Liver (tissue), 8 donors: ENCODE measurements at regions not wholly inside any gene's neighbourhood (a gene's known extent, or its start where the extent isn't known, plus 50 kb on each side); places are given as distances from the start of the nearest gene placed in this dataset.
"Not testable (repeated sequence)": the region's sequence is repeated elsewhere in the genome, so short reads cannot be mapped to it uniquely, and the experiment has no call there.

Experiments
- DNase-seq: peaks from one replicate; pipeline ENCODE4 v3.0.0-alpha.2; 2017; ENCODE audit warnings: low spot score
- H3K27ac ChIP-seq, 2 donors: one replicate each; pipeline ENCODE4 v1.7.0; 2013; ENCODE audit warnings: inconsistent platforms in 2 of 2, low read length in 2 of 2, control low read depth in 1 of 2, low read depth in 1 of 2, mild to moderate bottlenecking in 1 of 2
- H3K27me3 ChIP-seq, 4 donors: one replicate each; pipeline versions ENCODE4 v1.6.1 to v1.7.0; 2013; ENCODE audit warnings: low read length in 3 of 4, inconsistent platforms in 1 of 4, mild to moderate bottlenecking in 1 of 4, moderate library complexity in 1 of 4; ENCODE audit not compliant: control insufficient read depth in 4 of 4, insufficient read depth in 4 of 4
- H3K36me3 ChIP-seq, 4 donors: one replicate each; pipeline versions ENCODE4 v1.6.1 to v1.7.0; 2013; ENCODE audit warnings: low read length in 3 of 4, mild to moderate bottlenecking in 3 of 4, low read depth in 1 of 4, moderate library complexity in 1 of 4; ENCODE audit not compliant: control insufficient read depth in 4 of 4, insufficient read depth in 3 of 4
- H3K4me1 ChIP-seq, 4 donors: one replicate each; pipeline versions ENCODE4 v1.6.1 to v1.7.0; 2013; ENCODE audit warnings: low read length in 3 of 4, mild to moderate bottlenecking in 3 of 4, moderate library complexity in 1 of 4; ENCODE audit not compliant: control insufficient read depth in 4 of 4, insufficient read depth in 4 of 4
- H3K4me3 ChIP-seq, 3 donors: one replicate each; pipeline versions ENCODE4 v1.6.1 to v1.7.0; 2013; ENCODE audit warnings: low read length in 3 of 3, control low read depth in 1 of 3, low read depth in 1 of 3, mild to moderate bottlenecking in 1 of 3
- H3K9ac ChIP-seq, 2 donors: one replicate each; pipeline ENCODE4 v1.7.0; 2013; ENCODE audit warnings: low read length in 2 of 2, mild to moderate bottlenecking in 2 of 2, moderate library complexity in 2 of 2, control low read depth in 1 of 2, low read depth in 1 of 2
- H3K9me3 ChIP-seq, 4 donors: one replicate each; pipeline versions ENCODE4 v1.6.1 to v1.7.0; 2013; ENCODE audit warnings: low read length in 3 of 4; ENCODE audit not compliant: control insufficient read depth in 4 of 4
- FOXA1 ChIP-seq: IDR thresholded peaks from 2 replicates; pipeline ENCODE4 v1.6.1; 2016; ENCODE audit warnings: antibody characterized with exemption
- GABPA ChIP-seq, 2 donors: IDR thresholded peaks in 1 of 2; conservative IDR thresholded peaks in 1 of 2; 2 replicates each; pipeline ENCODE4 v1.6.1; 2016; ENCODE audit warnings: antibody characterized with exemption in 2 of 2, mild to moderate bottlenecking in 1 of 2, moderate library complexity in 1 of 2
- HNF4A ChIP-seq, 2 donors: conservative IDR thresholded peaks; 2 replicates each; pipeline ENCODE4 v1.6.1; 2016; ENCODE audit warnings: antibody characterized with exemption in 2 of 2, mild to moderate bottlenecking in 2 of 2
- HNF4G ChIP-seq: IDR thresholded peaks from 2 replicates; pipeline ENCODE4 v1.6.1; 2016; ENCODE audit warnings: antibody characterized with exemption
- JUND ChIP-seq, 2 donors: IDR thresholded peaks; 2 replicates each; pipeline ENCODE4 v1.6.1; 2016; ENCODE audit warnings: antibody characterized with exemption in 2 of 2
- NR2F2 ChIP-seq: IDR thresholded peaks from 2 replicates; pipeline ENCODE4 v1.6.1; 2016; ENCODE audit warnings: antibody characterized with exemption
- RXRA ChIP-seq, 2 donors: IDR thresholded peaks; 2 replicates each; pipeline ENCODE4 v1.6.1; 2017 to 2018; ENCODE audit warnings: antibody characterized with exemption in 2 of 2, mild to moderate bottlenecking in 1 of 2
- WGBS: extraction: QIAGEN DNeasy Blood & Tissue Kit; methylation state at CpG from one replicate; pipeline ENCODE4 v1.1.7; 2013; 5-methylcytosine and 5-hydroxymethylcytosine counted together
- TF ChIP-seq, protein P1 (sequence below): fragments of 150-350 bp; IDR thresholded peaks from 2 replicates; pipeline ENCODE4 v1.5.1; 2017; ENCODE audit warnings: improper control_type of control experiment, low read depth, low read length; ENCODE audit not compliant: missing input control
- donor health status: healthy.
- donor health status: healthy.
- donor health status: healthy.
- donor health status: healthy.
- donor health status: healthy.

DNA sequence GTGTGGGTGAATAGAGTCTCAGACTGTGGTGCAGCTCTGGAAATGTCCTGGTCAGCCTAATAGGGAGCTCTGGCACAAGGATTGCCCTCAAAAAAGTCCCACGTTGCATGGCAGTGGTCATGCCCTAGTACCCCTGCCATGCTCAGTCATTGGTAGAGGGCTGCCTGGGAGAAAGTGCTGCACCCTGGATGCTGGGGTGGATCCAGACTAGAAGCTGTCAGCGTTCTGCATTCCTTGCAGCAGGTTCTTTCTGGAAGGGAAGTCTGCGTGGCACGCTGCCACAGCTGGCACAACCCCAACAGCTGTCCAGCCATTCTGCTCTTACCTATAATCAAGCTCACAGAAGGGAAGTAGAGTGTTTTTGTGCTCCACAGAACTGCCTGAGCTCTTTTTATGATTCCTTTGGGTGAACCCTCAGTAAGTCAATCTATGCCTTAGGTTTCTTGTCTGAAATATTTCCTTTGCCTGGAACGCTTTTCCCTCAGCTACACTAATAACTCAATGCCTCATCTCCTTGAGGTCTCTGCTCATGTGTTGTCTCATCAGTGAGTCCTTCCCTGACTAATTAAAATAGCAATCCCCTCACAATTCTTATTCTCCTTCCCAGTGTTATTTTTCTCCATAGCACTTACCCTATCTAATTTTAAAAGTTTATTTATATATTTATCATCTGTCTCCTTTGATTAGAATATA lies 61.5 kb upstream of the JAK1 start:
- WGBS: 47% methylated on average over 5 of the region's 5 CpGs
- Histone ChIP-seq H3K4me3 (no peak overlapping the region), H3K9ac (no peak overlapping the region), H3K4me1 (peaks cover 0 to 3% (median 0%) of the 10 kb centered on the region in 4 donors), H3K36me3 (no peaks in the 10 kb centered on the region), H3K27ac (no peak overlapping the region), H3K9me3 (no peaks in the 10 kb centered on the region), H3K27me3 (no peaks in the 10 kb centered on the region)
- DNase-seq: no peak
- TF ChIP-seq FOXA1 (no peak), NR2F2 (no peak), RXRA (IDR thresholded peaks at IDR 0.05) (no peak), HNF4G (no peak), HNF4A (conservative IDR thresholded peaks at IDR 0.05) (no peak)
- TF ChIP-seq, protein P1, sequence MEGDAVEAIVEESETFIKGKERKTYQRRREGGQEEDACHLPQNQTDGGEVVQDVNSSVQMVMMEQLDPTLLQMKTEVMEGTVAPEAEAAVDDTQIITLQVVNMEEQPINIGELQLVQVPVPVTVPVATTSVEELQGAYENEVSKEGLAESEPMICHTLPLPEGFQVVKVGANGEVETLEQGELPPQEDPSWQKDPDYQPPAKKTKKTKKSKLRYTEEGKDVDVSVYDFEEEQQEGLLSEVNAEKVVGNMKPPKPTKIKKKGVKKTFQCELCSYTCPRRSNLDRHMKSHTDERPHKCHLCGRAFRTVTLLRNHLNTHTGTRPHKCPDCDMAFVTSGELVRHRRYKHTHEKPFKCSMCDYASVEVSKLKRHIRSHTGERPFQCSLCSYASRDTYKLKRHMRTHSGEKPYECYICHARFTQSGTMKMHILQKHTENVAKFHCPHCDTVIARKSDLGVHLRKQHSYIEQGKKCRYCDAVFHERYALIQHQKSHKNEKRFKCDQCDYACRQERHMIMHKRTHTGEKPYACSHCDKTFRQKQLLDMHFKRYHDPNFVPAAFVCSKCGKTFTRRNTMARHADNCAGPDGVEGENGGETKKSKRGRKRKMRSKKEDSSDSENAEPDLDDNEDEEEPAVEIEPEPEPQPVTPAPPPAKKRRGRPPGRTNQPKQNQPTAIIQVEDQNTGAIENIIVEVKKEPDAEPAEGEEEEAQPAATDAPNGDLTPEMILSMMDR: no peak

GRCh38 chr1:65029434-65029833 lies 63.1 kb upstream of the JAK1 start:
- not testable (repeated sequence) for DNase-seq, H3K27me3 ChIP-seq, H3K4me3 ChIP-seq, H3K27ac ChIP-seq, H3K4me1 ChIP-seq, H3K9me3 ChIP-seq, H3K36me3 ChIP-seq, H3K9ac ChIP-seq
- WGBS: 97% methylated on average over 3 of the region's 3 CpGs

GRCh38 chr1:65034879-65035278 lies 68.5 kb upstream of the JAK1 start:
- not testable (repeated sequence) for H3K36me3 ChIP-seq, H3K4me3 ChIP-seq, H3K9ac ChIP-seq, H3K9me3 ChIP-seq, H3K4me1 ChIP-seq, DNase-seq, H3K27ac ChIP-seq, H3K27me3 ChIP-seq
- WGBS: 91% methylated on average over 5 of the region's 5 CpGs

DNA sequence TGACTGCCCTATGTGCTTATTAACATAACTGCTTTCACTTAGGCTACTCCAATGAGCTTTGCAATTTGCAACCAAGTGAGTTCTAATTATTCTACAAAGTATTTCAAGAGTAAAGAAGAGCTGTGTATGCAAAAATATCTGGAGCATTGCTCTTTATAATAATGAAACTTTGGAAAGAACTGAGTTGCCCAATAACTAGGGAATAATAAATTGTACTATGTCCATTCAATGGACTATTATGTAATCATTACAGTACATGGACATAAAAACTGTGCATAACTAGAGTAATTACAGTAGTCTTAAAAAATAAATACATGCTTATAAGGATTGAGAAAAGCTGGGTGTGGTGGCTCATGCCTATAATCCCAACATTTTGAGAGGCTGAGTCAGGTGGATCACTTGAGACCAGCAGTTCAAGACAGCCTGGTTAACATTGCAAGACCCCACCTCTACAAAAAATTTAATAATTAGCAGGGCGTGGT lies 70.3 kb upstream of the JAK1 start:
- no peak for DNase-seq
- Histone ChIP-seq H3K27ac (no peak overlapping the region), H3K9me3 (no peaks in the 10 kb centered on the region), H3K9ac (no peak overlapping the region), H3K4me3 (no peak overlapping the region), H3K27me3 (no peaks in the 10 kb centered on the region), H3K4me1 (no peaks in the 10 kb centered on the region), H3K36me3 (no peaks in the 10 kb centered on the region)
- no peak for TF ChIP-seq HNF4A (conservative IDR thresholded peaks at IDR 0.05)
- TF ChIP-seq GABPA (IDR thresholded peaks at IDR 0.05 in 1 of 2, conservative IDR thresholded peaks at IDR 0.05 in 1 of 2): no peak
- no peak for TF ChIP-seq JUND (IDR thresholded peaks at IDR 0.05)
- 98% methylated on average over 1 of the region's 1 CpG for WGBS
